ENCODE measurements at regions not wholly inside any gene's neighbourhood (a gene's known extent, or its start where the extent isn't known, plus 50 kb on each side); places are given as distances from the start of the nearest gene placed in this dataset.

DNA sequence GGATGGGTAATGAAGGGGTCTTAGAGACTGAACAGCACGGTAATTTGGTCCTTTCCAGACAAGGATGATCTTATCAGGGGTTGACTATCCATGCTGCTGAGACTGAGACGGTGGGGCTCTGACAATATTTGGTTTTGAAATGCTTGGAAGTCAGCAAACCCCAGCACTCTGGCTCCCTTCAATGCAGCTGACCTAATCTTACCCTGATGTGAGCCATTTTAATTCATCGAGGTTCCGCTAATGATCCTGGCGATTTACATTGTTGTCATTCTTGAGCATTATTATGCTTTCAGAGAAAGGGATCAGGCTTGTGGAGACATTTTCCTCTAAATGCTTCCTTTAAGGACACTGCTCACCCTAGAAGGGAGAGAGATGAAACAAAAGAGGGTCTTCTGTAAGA, 114.6 kb upstream of the BMPER start (continued):
- TF ChIP-seq REST (IDR thresholded peaks at IDR 0.05; ENCODE audit: low read depth) (no peak), EGR1 (IDR thresholded peaks at IDR 0.05; ENCODE audit: low read depth) (no peak)
- TF ChIP-seq, protein P1, sequence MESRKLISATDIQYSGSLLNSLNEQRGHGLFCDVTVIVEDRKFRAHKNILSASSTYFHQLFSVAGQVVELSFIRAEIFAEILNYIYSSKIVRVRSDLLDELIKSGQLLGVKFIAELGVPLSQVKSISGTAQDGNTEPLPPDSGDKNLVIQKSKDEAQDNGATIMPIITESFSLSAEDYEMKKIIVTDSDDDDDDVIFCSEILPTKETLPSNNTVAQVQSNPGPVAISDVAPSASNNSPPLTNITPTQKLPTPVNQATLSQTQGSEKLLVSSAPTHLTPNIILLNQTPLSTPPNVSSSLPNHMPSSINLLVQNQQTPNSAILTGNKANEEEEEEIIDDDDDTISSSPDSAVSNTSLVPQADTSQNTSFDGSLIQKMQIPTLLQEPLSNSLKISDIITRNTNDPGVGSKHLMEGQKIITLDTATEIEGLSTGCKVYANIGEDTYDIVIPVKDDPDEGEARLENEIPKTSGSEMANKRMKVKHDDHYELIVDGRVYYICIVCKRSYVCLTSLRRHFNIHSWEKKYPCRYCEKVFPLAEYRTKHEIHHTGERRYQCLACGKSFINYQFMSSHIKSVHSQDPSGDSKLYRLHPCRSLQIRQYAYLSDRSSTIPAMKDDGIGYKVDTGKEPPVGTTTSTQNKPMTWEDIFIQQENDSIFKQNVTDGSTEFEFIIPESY (IDR thresholded peaks at IDR 0.05; ENCODE audit: extremely low read depth, insufficient replicate concordance, low read length) = no peak

GRCh38 chr7:33792041-33792440, 113.3 kb upstream of the BMPER start:
- no TSS peak for BruUV-seq (replicated peaks)
- no peak overlapping the region for H3K4me2 ChIP-seq (ENCODE audit: low read length)
- no peak for DNase-seq (ENCODE audit: low read depth, low spot score)
- CTCF ChIA-PET = no interaction called here
- intact Hi-C loops (cut with micrococcal nuclease) = no loop called here
- no peaks in the 10 kb centered on the region for H3K9me2 ChIP-seq (ENCODE audit: insufficient read depth)
- ATAC-seq = no peak
- H3K79me2 ChIP-seq (ENCODE audit: insufficient read depth, low read length) = no peaks in the 10 kb centered on the region
- TF ChIP-seq POLR2A (IDR thresholded peaks at IDR 0.05; ENCODE audit: borderline replicate concordance, extremely low read depth, insufficient read depth, insufficient read length) = no peak
- RAD21 ChIA-PET (ENCODE audit: low non-redundant PET in 1 of 2, low total read pairs in 2 of 2, uncharacterized antibody in 2 of 2, unreplicated experiment in 2 of 2) = no interaction called here
- peaks cover 9% of the 10 kb centered on the region; the same call in 1 of the 2 replicates for H3K27me3 ChIP-seq (ENCODE audit: insufficient read depth, low read length)
- H3K4me1 ChIP-seq (ENCODE audit: control insufficient read depth in 1 of 2, insufficient read depth in 2 of 2, low read length in 2 of 2) = no peaks in the 10 kb centered on the region
- H3K4me3 ChIP-seq (replicated peaks in 1 of 2; ENCODE audit: low read depth in 1 of 2, low read length in 2 of 2) = no peak overlapping the region
- POLR2A ChIA-PET = no interaction called here
- no peak overlapping the region for H2AFZ ChIP-seq (ENCODE audit: low read depth, low read length, poor library complexity, severe bottlenecking)
- H3K9me3 ChIP-seq (ENCODE audit: control insufficient read depth in 1 of 2, insufficient read depth in 1 of 2, low read depth in 1 of 2, low read length in 2 of 2) = no peaks in the 10 kb centered on the region
- H4K20me1 ChIP-seq (ENCODE audit: insufficient read depth) = no peaks in the 10 kb centered on the region
- no peak overlapping the region for H3K9ac ChIP-seq (ENCODE audit: low read length)
- H3K27ac ChIP-seq (ENCODE audit: low read depth, low read length) = no peak overlapping the region
- no peaks in the 10 kb centered on the region for H3K36me3 ChIP-seq (ENCODE audit: control insufficient read depth in 1 of 2, insufficient read depth in 2 of 2, low read length in 2 of 2)

Data from HCT116 (cell line).